Dermis microvascular lymphatic vessel endothelial cell (primary cell): ENCODE measurements at regions not wholly inside any gene's neighbourhood (a gene's known extent, or its start where the extent isn't known, plus 50 kb on each side); places are given as distances from the start of the nearest gene placed in this dataset.

Experiments
- DNase-seq, 2 donors: peaks; one replicate each; pipeline versions ENCODE4 v3.0.0 to v3.0.0-alpha.2; 2010; ENCODE audit warnings: low read depth in 2 of 2

- no peak for DNase-seq
These were observed 726.7 kb upstream of the POU3F3 start for GRCh38 chr2:104127049-104127770.

GRCh38 chr2:104140361-104140760 is 713.6 kb upstream of the POU3F3 start:
- DNase-seq, result no peak

- no peak for DNase-seq
These were observed 695.7 kb upstream of the POU3F3 start for GRCh38 chr2:104158191-104158590.

- DNase-seq, result no peak
These were observed 690.2 kb upstream of the POU3F3 start for GRCh38 chr2:104163611-104164130.

GRCh38 chr2:104164721-104165252 is 689.1 kb upstream of the POU3F3 start:
- DNase-seq, result no peak

GRCh38 chr2:104177179-104177578 is 676.7 kb upstream of the POU3F3 start:
- no peak for DNase-seq

GRCh38 chr2:104179644-104180043 is 674.3 kb upstream of the POU3F3 start:
- DNase-seq, result no peak

- no peak for DNase-seq
These were observed 653.3 kb upstream of the POU3F3 start for GRCh38 chr2:104200533-104201168.

GRCh38 chr2:104213758-104214157 is 640.2 kb upstream of the POU3F3 start:
- no peak for DNase-seq

- no peak for DNase-seq
These were observed 638.4 kb upstream of the POU3F3 start for GRCh38 chr2:104215269-104216161.

- no peak for DNase-seq
These were observed 620.3 kb upstream of the POU3F3 start for GRCh38 chr2:104233591-104233990.

- no peak for DNase-seq
These were observed 617.4 kb upstream of the POU3F3 start for GRCh38 chr2:104236491-104236890.

GRCh38 chr2:104240984-104241383 is 612.9 kb upstream of the POU3F3 start:
- no peak for DNase-seq

- DNase-seq, result no peak
These were observed 604.3 kb upstream of the POU3F3 start for GRCh38 chr2:104249629-104250028.

- no peak for DNase-seq
These were observed 603.3 kb upstream of the POU3F3 start for GRCh38 chr2:104250635-104251034.

GRCh38 chr2:104254017-104254416 is 599.9 kb upstream of the POU3F3 start:
- DNase-seq, result no peak

- no peak for DNase-seq
These were observed 591.2 kb upstream of the POU3F3 start for GRCh38 chr2:104262714-104263113.

- DNase-seq, result no peak
These were observed 574.3 kb upstream of the POU3F3 start for GRCh38 chr2:104279646-104280045.

- DNase-seq, result no peak
These were observed 573.7 kb upstream of the POU3F3 start for GRCh38 chr2:104280216-104280615.

- DNase-seq, result no peak
These were observed 567.1 kb upstream of the POU3F3 start for GRCh38 chr2:104286841-104287240.

- no peak for DNase-seq
These were observed 564.0 kb upstream of the POU3F3 start for GRCh38 chr2:104289651-104290565.
